ENCODE measurements at regions not wholly inside any gene's neighbourhood (a gene's known extent, or its start where the extent isn't known, plus 50 kb on each side); places are given as distances from the start of the nearest gene placed in this dataset.

DNA sequence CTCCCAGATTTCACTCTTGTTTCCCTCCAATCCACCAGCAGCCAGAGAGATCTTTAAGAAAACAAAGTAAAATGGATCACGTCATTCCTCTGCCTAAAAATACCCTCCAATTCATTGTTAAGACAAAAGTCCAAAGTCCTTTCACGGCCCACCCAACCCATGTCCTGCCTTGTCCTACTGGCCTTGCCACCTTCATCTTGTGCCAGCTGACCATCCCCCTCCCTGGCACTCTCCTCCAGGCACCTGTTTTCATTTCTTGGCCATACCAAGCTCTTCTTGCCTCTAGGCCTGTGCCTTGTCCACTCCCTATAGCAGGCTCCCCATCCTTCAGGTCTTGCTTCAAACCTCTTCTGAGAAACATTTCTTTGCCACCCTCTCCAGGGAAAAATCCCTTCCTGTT is 307.6 kb downstream of the MSX2 start:
- TF ChIP-seq SMC3 (IDR thresholded peaks at IDR 0.05; ENCODE audit: low read depth, low read length) (no peak), RCOR1 (IDR thresholded peaks at IDR 0.05; ENCODE audit: insufficient replicate concordance, low read length) (no peak), POLR2A (IDR thresholded peaks at IDR 0.05; ENCODE audit: low read depth, low read length) (no peak)
- TF ChIP-seq, protein P1, sequence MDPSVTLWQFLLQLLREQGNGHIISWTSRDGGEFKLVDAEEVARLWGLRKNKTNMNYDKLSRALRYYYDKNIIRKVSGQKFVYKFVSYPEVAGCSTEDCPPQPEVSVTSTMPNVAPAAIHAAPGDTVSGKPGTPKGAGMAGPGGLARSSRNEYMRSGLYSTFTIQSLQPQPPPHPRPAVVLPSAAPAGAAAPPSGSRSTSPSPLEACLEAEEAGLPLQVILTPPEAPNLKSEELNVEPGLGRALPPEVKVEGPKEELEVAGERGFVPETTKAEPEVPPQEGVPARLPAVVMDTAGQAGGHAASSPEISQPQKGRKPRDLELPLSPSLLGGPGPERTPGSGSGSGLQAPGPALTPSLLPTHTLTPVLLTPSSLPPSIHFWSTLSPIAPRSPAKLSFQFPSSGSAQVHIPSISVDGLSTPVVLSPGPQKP (IDR thresholded peaks at IDR 0.05; ENCODE audit: borderline replicate concordance, low read depth, low read length), result no peak
- TF ChIP-seq, protein P2, sequence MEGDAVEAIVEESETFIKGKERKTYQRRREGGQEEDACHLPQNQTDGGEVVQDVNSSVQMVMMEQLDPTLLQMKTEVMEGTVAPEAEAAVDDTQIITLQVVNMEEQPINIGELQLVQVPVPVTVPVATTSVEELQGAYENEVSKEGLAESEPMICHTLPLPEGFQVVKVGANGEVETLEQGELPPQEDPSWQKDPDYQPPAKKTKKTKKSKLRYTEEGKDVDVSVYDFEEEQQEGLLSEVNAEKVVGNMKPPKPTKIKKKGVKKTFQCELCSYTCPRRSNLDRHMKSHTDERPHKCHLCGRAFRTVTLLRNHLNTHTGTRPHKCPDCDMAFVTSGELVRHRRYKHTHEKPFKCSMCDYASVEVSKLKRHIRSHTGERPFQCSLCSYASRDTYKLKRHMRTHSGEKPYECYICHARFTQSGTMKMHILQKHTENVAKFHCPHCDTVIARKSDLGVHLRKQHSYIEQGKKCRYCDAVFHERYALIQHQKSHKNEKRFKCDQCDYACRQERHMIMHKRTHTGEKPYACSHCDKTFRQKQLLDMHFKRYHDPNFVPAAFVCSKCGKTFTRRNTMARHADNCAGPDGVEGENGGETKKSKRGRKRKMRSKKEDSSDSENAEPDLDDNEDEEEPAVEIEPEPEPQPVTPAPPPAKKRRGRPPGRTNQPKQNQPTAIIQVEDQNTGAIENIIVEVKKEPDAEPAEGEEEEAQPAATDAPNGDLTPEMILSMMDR (conservative IDR thresholded peaks at IDR 0.05; ENCODE audit: low read depth, low read length), result no peak
